GM19023 (cell line): ENCODE measurements at regions not wholly inside any gene's neighbourhood (a gene's known extent, or its start where the extent isn't known, plus 50 kb on each side); places are given as distances from the start of the nearest gene placed in this dataset.

ENCODE experiments used
- ATAC-seq: cut with Tn5 transposase; IDR thresholded peaks from one replicate; pipeline ENCODE4 v1.9.1; 2021; ENCODE audit warnings: mild to moderate bottlenecking, moderate library complexity; ENCODE audit not compliant: unreplicated experiment

- ATAC-seq = no peak
Observed at GRCh38 chr2:19238440-19239060, 119.9 kb downstream of the OSR1 start.

GRCh38 chr2:19235308-19235707, 123.1 kb downstream of the OSR1 start:
- ATAC-seq = no peak

GRCh38 chr2:19232312-19232711, 126.1 kb downstream of the OSR1 start:
- no peak for ATAC-seq

- ATAC-seq = no peak
Observed at GRCh38 chr2:19231625-19232024, 126.8 kb downstream of the OSR1 start.

GRCh38 chr2:19230626-19231025, 127.8 kb downstream of the OSR1 start:
- ATAC-seq = no peak

GRCh38 chr2:19228715-19229114, 129.7 kb downstream of the OSR1 start:
- ATAC-seq = no peak

- ATAC-seq = no peak
Observed at GRCh38 chr2:19228181-19228593, 130.2 kb downstream of the OSR1 start.

GRCh38 chr2:19226871-19227270, 131.6 kb downstream of the OSR1 start:
- ATAC-seq = no peak

- no peak for ATAC-seq
Observed at GRCh38 chr2:19226386-19226785, 132.0 kb downstream of the OSR1 start.

GRCh38 chr2:19225931-19226330, 132.5 kb downstream of the OSR1 start:
- ATAC-seq = no peak

- ATAC-seq = no peak
Observed at GRCh38 chr2:19225126-19225525, 133.3 kb downstream of the OSR1 start.

GRCh38 chr2:19224486-19224885, 133.9 kb downstream of the OSR1 start:
- ATAC-seq = no peak

GRCh38 chr2:19224011-19224410, 134.4 kb downstream of the OSR1 start:
- no peak for ATAC-seq

GRCh38 chr2:19219060-19219459, 139.4 kb downstream of the OSR1 start:
- ATAC-seq = no peak

- ATAC-seq = no peak
Observed at GRCh38 chr2:19218166-19218565, 140.3 kb downstream of the OSR1 start.

- no peak for ATAC-seq
Observed at GRCh38 chr2:19216676-19217602, 141.5 kb downstream of the OSR1 start.

- no peak for ATAC-seq
Observed at GRCh38 chr2:19216238-19216637, 142.2 kb downstream of the OSR1 start.

- ATAC-seq = no peak
Observed at GRCh38 chr2:19214682-19215391, 143.6 kb downstream of the OSR1 start.

GRCh38 chr2:19209575-19210341, 148.7 kb downstream of the OSR1 start:
- no peak for ATAC-seq

GRCh38 chr2:19208479-19209199, 149.8 kb downstream of the OSR1 start:
- no peak for ATAC-seq
